ENCODE measurements at regions not wholly inside any gene's neighbourhood (a gene's known extent, or its start where the extent isn't known, plus 50 kb on each side); places are given as distances from the start of the nearest gene placed in this dataset.

GRCh38 chr14:44778604-44779003, 183.1 kb downstream of the KLHL28 start:
- H3K27me3 ChIP-seq = no peaks in the 10 kb centered on the region
- H3K4me3 ChIP-seq = no peak overlapping the region
- intact Hi-C loops (cut with DNase I; ENCODE audit: low total_unique reads) = no loop called here
- TF ChIP-seq POLR2AphosphoS5 (IDR thresholded peaks at IDR 0.05) (no peak), EP300 (IDR thresholded peaks at IDR 0.05) (no peak), POLR2A (IDR thresholded peaks at IDR 0.05) (no peak)
- TF ChIP-seq, protein P1, sequence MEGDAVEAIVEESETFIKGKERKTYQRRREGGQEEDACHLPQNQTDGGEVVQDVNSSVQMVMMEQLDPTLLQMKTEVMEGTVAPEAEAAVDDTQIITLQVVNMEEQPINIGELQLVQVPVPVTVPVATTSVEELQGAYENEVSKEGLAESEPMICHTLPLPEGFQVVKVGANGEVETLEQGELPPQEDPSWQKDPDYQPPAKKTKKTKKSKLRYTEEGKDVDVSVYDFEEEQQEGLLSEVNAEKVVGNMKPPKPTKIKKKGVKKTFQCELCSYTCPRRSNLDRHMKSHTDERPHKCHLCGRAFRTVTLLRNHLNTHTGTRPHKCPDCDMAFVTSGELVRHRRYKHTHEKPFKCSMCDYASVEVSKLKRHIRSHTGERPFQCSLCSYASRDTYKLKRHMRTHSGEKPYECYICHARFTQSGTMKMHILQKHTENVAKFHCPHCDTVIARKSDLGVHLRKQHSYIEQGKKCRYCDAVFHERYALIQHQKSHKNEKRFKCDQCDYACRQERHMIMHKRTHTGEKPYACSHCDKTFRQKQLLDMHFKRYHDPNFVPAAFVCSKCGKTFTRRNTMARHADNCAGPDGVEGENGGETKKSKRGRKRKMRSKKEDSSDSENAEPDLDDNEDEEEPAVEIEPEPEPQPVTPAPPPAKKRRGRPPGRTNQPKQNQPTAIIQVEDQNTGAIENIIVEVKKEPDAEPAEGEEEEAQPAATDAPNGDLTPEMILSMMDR (IDR thresholded peaks at IDR 0.05) = no peak
- WGBS, 5 donors = 31 to 53% (median 44%) methylated on average over 2 of the region's 2 CpGs
- H3K9me3 ChIP-seq = no peaks in the 10 kb centered on the region
- peak in 1 of 2 donors; percentile 56 for DNase-seq
- H3K36me3 ChIP-seq = no peaks in the 10 kb centered on the region
- no peaks in the 10 kb centered on the region for H3K4me1 ChIP-seq
- H3K27ac ChIP-seq = no peak overlapping the region

DNA sequence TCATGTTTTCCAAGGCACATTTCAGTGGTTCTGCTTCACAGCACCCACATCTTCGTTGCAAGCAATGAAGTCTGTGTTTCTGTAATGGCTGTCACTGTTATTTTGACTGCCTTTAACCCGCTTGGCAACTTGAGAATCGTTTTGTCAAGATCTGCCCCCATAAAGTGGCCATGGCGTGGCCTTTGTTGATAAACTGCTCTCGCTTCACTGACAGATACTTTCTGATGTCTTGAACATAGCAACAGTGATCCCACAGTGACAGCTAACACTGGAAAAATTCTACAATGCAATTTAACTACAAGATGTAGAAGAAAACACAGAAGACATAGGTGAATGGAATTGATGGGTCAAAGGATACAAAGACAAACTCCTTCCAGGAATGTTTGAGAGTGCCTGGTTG, 184.2 kb downstream of the KLHL28 start:
- intact Hi-C loops (cut with DNase I; ENCODE audit: low total_unique reads) = no loop called here
- Histone ChIP-seq H3K4me1 (no peaks in the 10 kb centered on the region), H3K36me3 (no peaks in the 10 kb centered on the region), H3K9me3 (no peaks in the 10 kb centered on the region), H3K27me3 (no peaks in the 10 kb centered on the region), H3K27ac (no peak overlapping the region), H3K4me3 (no peak overlapping the region)
- TF ChIP-seq POLR2A (IDR thresholded peaks at IDR 0.05) (no peak), POLR2AphosphoS5 (IDR thresholded peaks at IDR 0.05) (no peak), EP300 (IDR thresholded peaks at IDR 0.05) (no peak)
- TF ChIP-seq, protein P1 (IDR thresholded peaks at IDR 0.05) = no peak
- no peak for DNase-seq
- WGBS, 5 donors = 64 to 78% (median 72%) methylated on average over 5 of the region's 5 CpGs

DNA sequence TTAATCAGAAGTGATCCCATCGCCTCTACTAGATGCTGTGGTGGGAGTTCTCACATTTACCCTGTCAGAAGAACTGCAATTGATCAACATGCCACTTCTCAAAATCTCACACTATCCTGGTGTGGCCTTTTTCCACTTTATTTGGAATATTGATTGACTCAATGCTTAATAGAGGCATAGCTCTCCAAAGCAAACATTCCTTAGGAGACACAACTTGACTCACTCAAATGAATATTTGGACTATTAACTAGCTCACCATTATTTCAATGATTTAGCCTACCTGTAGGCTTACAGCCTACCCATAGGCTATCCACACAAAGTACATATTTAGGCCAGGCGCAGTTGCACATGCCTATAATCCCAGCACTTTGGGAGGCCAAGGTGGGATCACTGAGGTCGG, 186.5 kb downstream of the KLHL28 start:
- DNase-seq = no peak
- Histone ChIP-seq H3K4me3 (no peak overlapping the region), H3K27me3 (no peaks in the 10 kb centered on the region), H3K36me3 (no peaks in the 10 kb centered on the region), H3K9me3 (no peaks in the 10 kb centered on the region), H3K4me1 (peaks cover 0 to 7% (median 0%) of the 10 kb centered on the region in 4 donors), H3K27ac (no peak overlapping the region)
- WGBS, 5 donors = 83 to 92% (median 90%) methylated on average over 3 of the region's 3 CpGs
- intact Hi-C loops (cut with DNase I; ENCODE audit: low total_unique reads) = no loop called here
- TF ChIP-seq POLR2AphosphoS5 (IDR thresholded peaks at IDR 0.05) (no peak), POLR2A (IDR thresholded peaks at IDR 0.05) (no peak), EP300 (IDR thresholded peaks at IDR 0.05) (no peak)
- TF ChIP-seq, protein P1 (IDR thresholded peaks at IDR 0.05) = no peak

DNA sequence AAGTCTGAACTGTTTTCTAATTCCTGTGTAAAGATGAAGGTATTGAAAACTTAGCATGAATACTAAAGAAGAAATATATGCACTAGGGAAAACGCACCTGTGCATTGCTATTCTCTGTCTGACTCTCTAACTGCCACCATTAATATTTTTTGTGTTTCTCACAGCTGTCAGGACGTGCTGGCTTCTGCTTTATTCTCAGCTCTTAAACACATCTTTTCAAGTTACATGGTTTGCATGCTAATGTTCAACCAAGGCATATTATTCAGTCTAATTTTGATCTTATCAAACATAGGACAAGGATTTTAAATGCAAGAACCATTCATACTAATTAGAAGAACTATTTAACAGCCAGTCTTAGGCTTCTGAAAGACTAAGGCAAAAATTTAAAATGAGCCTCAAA, 187.4 kb downstream of the KLHL28 start:
- Histone ChIP-seq H3K4me3 (no peak overlapping the region), H3K4me1 (peaks cover 0 to 7% (median 0%) of the 10 kb centered on the region in 4 donors), H3K27ac (no peak overlapping the region), H3K9me3 (no peaks in the 10 kb centered on the region), H3K27me3 (no peaks in the 10 kb centered on the region), H3K36me3 (no peaks in the 10 kb centered on the region)
- no peak for TF ChIP-seq EP300 (IDR thresholded peaks at IDR 0.05)
- TF ChIP-seq, protein P1 (IDR thresholded peaks at IDR 0.05) = no peak
- no peak for DNase-seq
- 56 to 71% (median 62%) methylated on average over 2 of the region's 2 CpGs for WGBS, 5 donors
- intact Hi-C loops (cut with DNase I; ENCODE audit: low total_unique reads) = no loop called here
